G401.6 (cell line): ENCODE measurements at regions not wholly inside any gene's neighbourhood (a gene's known extent, or its start where the extent isn't known, plus 50 kb on each side); places are given as distances from the start of the nearest gene placed in this dataset.

ENCODE experiments used
- FAIRE-seq: peaks from 2 replicates; lab custom pipeline; 2012; peaks lifted over from hg19 to GRCh38; lab: Jason Lieb, UNC

DNA sequence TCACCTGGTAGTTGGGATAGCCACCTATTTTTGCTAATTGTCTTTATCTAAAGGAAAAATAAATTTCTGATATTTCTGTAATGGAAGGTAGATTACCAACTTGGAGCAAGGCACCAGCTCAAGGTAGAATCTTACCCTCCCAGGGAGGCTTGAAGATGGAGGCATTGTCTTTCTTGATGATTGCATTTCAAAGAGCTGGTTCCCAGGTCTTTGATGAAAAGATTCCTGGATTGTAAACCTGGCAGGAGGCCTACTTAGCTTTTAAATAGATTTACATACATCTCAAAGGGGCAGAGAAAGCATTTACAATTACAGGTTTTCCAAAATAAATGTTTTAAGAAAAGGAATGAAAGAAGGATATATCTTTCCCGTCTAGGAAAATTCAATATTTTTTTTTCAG, 729.2 kb downstream of the LRFN5 start:
- no peak for FAIRE-seq

DNA sequence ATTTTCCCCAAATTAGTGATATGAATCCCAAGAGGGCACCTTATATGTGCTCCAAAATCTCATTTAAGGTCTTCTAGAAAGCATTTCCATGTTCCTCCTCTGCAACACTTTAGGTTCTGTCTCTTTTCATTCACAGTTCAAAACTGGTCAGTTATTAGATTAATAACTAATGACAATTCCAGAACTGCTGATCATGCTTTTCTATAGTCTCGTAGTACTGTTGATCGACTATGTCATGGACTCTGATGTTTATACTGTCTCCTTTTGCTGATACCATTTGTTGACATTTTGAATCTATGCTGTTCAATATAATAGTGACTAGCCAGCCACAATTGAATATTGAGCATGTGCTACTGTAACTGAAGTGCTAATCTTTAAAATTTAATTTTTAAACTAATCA, 728.3 kb downstream of the LRFN5 start:
- no peak for FAIRE-seq

DNA sequence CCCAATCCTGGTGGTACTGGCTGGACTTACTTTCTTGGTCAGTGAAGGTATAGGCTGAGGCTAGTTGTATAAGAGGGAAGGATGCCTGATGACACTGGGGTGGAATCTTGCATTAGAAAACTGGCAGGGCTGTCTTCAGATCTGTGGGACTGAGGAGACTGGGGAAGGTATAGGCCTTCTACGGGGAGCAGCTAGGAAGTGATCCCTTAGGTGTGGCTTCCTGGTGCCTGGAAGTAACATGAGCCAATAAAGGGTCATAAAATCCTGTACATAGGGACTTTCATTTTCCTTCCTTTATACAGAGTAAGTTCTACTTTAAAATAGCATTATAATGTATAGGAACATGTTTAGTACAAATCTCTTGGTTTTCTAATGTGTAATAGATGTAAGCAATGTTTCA, 716.8 kb downstream of the LRFN5 start:
- FAIRE-seq = no peak

- FAIRE-seq = no peak
These were observed 716.0 kb downstream of the LRFN5 start for GRCh38 chr14:42322531-42323284.

DNA sequence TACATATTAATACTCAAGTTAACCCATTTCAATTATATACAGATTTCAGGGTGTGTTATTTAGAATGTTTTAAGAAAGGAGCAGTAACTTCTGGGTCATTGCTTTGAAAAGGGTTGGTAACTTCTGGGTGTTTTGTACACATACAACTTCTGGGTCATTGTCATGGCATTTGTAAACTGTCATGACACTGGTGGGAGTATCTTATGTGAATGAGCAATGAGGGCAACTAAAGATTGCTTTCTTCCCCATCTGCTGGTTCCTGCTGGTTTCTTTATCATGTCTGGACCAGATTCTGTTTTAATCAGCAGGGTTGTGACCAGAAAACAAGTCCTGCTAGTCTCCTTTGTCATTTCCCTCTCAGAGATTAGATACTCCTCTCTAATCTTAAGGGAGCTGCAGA, 713.3 kb downstream of the LRFN5 start:
- no peak for FAIRE-seq

- FAIRE-seq = no peak
These were observed 710.0 kb downstream of the LRFN5 start for GRCh38 chr14:42316693-42317092.

DNA sequence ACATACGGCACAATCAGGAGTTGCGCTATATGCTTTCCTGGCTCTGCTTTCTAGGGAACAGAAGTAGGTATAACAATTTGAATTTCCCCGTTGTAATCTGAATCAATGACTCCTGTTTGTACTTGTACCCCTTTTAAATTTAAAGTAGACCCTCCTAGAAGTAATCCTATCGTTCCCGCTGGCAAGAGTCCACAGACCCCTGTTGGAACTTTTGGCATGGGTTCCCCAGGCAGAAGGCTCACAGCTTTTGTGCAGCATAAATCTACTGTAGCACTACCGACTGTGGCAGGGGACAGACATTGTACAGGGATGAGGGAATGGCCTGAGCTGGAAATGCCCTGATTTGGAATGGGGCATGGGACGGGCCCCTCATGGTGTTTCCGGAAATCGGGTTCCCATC, 705.2 kb downstream of the LRFN5 start:
- FAIRE-seq = no peak

- FAIRE-seq = no peak
These were observed 700.7 kb downstream of the LRFN5 start for GRCh38 chr14:42307239-42307825.

DNA sequence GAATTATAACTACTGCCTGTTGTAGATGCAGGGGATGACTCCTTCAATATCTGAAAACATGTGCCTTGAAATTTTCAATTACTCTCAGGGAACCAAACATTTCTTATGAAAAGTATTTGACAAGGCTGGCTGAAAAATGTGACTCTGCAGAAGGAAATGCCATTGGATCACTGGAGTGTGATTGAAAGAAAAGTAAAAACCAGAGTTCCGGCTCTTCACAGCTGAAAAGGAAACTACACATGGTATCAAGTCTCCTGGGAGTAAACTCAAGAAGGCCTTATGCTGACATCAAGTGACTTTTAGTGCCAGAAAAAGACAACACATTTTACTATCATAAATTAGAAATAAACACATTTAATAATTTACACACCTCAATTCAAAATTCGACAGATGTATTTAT, 693.0 kb downstream of the LRFN5 start:
- FAIRE-seq = no peak

DNA sequence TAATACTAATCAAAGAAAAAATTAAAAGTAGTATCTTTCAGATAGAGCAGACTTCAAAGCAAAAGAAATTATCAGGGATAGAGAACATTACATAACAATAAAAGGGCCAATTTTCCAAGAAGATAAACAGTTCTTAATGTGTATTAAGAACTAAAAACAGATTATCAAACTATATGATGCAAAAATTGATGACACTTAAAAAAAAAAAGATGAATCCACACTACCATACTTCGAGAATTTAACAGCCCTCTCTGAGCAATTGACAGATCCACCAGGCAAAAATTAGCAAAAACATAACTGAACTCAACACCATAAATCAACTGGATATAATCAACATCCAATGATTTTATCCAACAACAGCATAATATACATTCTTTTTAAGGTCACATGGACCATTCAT, 686.5 kb downstream of the LRFN5 start:
- no peak for FAIRE-seq

- FAIRE-seq = no peak
These were observed 671.2 kb downstream of the LRFN5 start for GRCh38 chr14:42277840-42278239.

GRCh38 chr14:42269234-42269633, 662.6 kb downstream of the LRFN5 start:
- FAIRE-seq = no peak

DNA sequence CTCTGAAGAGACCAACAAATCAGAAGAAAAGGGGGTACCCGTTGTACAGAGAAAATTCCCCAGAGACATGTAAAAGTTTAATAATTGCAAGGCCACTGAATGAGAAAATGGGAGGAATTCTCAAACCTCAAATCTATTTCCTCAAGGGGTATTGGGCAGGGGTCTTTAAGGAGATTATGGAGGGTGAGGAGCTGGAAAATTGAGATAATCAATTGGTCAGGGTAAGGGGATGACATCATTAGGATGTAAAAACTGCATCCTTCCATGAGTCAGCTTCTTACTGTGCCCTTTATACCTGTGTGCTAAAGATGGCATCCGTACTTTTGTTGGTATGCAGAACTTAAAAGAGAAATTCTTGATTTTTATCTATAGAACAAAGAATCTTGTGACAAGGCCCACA, 641.5 kb downstream of the LRFN5 start:
- FAIRE-seq = no peak

- FAIRE-seq = no peak
These were observed 634.4 kb downstream of the LRFN5 start for GRCh38 chr14:42241101-42241500.

DNA sequence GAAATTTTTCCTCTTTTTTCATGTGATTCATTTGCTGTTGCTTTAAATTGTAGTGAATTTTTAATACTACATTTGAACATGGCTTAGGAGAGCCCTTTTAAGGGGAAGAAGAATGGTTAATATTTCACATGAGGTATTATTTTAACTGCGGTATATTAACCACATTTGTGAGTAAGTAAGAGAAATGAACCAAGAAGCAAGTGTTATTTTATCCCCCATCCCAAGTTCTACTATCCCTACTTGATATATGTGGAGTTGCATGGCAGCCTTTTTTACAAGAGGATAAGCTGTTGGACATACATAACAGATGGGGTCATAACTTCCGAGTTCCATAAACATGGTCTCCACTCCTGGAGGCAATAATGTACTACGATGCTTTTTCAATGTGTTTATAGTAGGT, 623.3 kb downstream of the LRFN5 start:
- no peak for FAIRE-seq

DNA sequence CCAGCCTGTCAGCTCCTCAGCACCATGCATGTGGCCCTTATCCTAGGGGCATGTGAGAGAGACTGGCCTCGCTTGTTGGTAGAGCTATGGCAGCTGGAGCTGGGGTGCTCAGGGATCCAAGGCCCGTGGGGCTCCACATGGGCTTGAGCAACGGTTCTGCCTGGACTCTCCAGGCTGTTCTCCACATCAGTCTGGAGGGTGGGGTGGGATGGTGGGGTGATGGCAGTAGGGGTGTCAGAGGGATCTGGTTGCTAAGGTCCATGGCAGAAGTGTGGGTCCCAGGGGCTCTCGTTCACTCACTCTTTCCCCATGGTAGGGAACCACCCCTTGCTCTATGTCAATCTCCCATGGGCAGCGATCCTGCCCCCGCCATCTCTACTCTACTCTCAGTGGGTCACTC, 622.6 kb downstream of the LRFN5 start:
- FAIRE-seq = no peak

GRCh38 chr14:42228611-42229010, 621.9 kb downstream of the LRFN5 start:
- no peak for FAIRE-seq

- no peak for FAIRE-seq
These were observed 617.6 kb downstream of the LRFN5 start for GRCh38 chr14:42224053-42224888.

- no peak for FAIRE-seq
These were observed 616.3 kb downstream of the LRFN5 start for GRCh38 chr14:42222924-42223471.

DNA sequence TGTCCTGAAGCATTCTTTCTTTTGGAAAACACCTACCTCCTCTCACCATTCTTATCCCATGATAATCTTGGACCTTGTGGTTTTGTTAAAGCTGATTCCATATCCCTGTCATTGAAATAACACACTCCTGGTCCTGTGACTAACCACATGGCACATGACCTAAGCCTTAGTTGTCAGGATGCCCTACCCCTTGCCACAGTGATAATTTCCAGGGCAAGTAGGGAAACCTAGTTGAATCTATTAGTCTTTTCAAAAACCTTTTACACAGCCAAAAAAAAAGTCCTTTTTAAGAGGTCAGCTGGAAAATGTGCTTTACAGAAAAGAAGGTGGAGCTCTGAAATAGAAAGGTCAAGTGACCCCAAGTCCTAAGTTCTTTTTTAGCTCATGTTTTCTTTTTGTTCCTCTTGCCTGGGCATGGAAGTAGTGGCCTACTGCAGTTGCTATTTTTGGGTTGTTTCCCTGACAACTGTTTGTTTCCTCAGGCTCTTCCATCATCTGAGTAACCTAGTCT, 608.4 kb downstream of the LRFN5 start:
- FAIRE-seq = no peak

DNA sequence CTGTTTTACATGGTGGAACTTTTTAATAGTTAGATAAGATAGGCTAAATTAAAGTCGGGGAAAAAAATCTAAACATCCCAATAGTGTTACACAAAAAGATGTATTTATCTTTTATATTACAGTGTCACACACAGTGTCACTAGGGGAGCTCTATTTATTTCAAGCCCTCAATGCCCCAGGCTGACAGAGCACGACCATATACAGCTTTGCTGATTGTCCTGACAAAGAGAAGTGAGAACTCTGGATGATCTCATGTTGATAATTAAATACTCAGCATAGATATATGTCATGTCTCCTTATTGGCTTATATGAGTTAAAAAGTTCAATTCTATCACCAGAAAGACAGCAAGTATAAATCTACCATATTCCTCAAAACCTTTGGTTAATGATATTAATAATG, 594.3 kb downstream of the LRFN5 start:
- no peak for FAIRE-seq

DNA sequence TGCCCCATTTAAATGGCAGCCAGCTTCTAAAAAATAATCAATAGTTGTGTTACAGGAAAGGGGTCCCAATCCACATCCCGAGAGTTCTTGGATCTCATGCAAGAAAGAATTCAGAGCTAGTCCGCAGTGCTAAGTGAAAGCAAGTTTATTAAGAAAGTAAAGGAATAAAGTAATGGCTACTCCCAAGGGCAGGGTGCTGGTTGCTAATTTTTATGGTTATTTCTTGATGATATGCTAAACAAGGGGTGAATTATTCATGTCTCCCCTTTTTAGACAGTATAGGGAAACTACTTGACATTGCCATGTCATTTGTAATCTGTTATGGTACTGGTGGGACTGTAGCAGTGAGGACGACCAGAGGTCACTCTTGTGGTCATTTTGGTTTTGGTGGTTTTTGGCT, 591.3 kb downstream of the LRFN5 start:
- FAIRE-seq = no peak
